ENCODE measurements at regions not wholly inside any gene's neighbourhood (a gene's known extent, or its start where the extent isn't known, plus 50 kb on each side); places are given as distances from the start of the nearest gene placed in this dataset.

DNA sequence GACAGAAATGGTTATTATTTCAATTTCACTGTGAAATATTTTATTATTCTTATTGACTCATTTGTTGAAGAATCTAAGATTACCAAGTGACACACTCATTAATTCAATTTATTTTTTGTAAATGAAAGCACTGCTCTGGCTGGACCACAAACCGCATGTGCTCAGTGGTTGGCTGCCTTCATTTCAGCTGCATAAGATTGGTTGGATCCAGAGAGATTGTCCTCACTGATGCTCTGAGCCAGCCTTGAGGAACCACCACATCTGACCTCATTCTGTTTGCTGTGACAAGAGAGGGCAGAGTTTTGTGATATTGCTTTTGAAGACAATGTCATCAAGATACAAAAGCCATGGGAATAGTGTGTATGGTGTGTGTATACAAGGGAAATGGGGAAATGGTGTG is 192.1 kb downstream of the CYRIA start:
- DNase-seq (no peak), ATAC-seq (no peak)
- ChIA-PET POLR2A (no interaction called here), CTCF (no interaction called here)
- H3K4me3 Mint-ChIP-seq = no peak overlapping the region
- peaks cover 0 to 2% (median 0%) of the 10 kb centered on the region in 7 donors for H3K4me1 Mint-ChIP-seq
- no peaks in the 10 kb centered on the region for H3K9me3 Mint-ChIP-seq
- intact Hi-C loops (cut with micrococcal nuclease) = no loop called here
- Histone ChIP-seq H3K4me1 (ENCODE audit: control insufficient read depth in 2 of 2, insufficient read depth in 2 of 2, low read length in 2 of 2) (no peaks in the 10 kb centered on the region), H3K27ac (ENCODE audit: low read depth, low read length) (no peak overlapping the region), H3K9me3 (ENCODE audit: control insufficient read depth in 2 of 3, low read length in 3 of 3) (no peaks in the 10 kb centered on the region), H3K4me3 (ENCODE audit: low read length) (no peak overlapping the region), H3K27me3 (ENCODE audit: control insufficient read depth in 2 of 2, insufficient read depth in 2 of 2, low read length in 2 of 2) (no peaks in the 10 kb centered on the region), H3K36me3 (ENCODE audit: control insufficient read depth in 2 of 3, insufficient read depth in 3 of 3, low read length in 3 of 3) (no peaks in the 10 kb centered on the region)
- H3K27me3 Mint-ChIP-seq = peaks cover 0 to 5% (median 4%) of the 10 kb centered on the region in 5 donors
- H3K27ac Mint-ChIP-seq = no peak overlapping the region
- H3K36me3 Mint-ChIP-seq = no peaks in the 10 kb centered on the region

- H3K4me3 Mint-ChIP-seq = no peak overlapping the region
- intact Hi-C loops (cut with micrococcal nuclease) = no loop called here
- H3K27ac Mint-ChIP-seq = no peak overlapping the region
- no peaks in the 10 kb centered on the region for H3K36me3 ChIP-seq (ENCODE audit: control insufficient read depth in 2 of 3, insufficient read depth in 3 of 3, low read length in 3 of 3)
- no peaks in the 10 kb centered on the region for H3K9me3 ChIP-seq (ENCODE audit: control insufficient read depth in 2 of 3, low read length in 3 of 3)
- CTCF ChIA-PET = no interaction called here
- no peaks in the 10 kb centered on the region for H3K9me3 Mint-ChIP-seq
- peaks cover 0 to 5% (median 2%) of the 10 kb centered on the region in 5 donors for H3K27me3 Mint-ChIP-seq
- no peaks in the 10 kb centered on the region for H3K27me3 ChIP-seq (ENCODE audit: control insufficient read depth in 2 of 2, insufficient read depth in 2 of 2, low read length in 2 of 2)
- ATAC-seq (no peak), DNase-seq (no peak)
- peaks cover 0 to 2% (median 0%) of the 10 kb centered on the region in 7 donors for H3K4me1 Mint-ChIP-seq
- H3K27ac ChIP-seq (ENCODE audit: low read depth, low read length) = no peak overlapping the region
- POLR2A ChIA-PET = no interaction called here
- H3K4me3 ChIP-seq (ENCODE audit: low read length) = no peak overlapping the region
- no peaks in the 10 kb centered on the region for H3K4me1 ChIP-seq (ENCODE audit: control insufficient read depth in 2 of 2, insufficient read depth in 2 of 2, low read length in 2 of 2)
- H3K36me3 Mint-ChIP-seq = no peaks in the 10 kb centered on the region
Measured at GRCh38 chr2:16470936-16471490, 194.6 kb downstream of the CYRIA start.

- intact Hi-C loops (cut with micrococcal nuclease) = no loop called here
- H3K4me3 Mint-ChIP-seq = no peak overlapping the region
- H3K27me3 Mint-ChIP-seq = peaks cover 4 to 28% (median 14%) of the 10 kb centered on the region in 5 donors
- no peak for DNase-seq
- peaks cover 0 to 2% (median 0%) of the 10 kb centered on the region in 7 donors for H3K4me1 Mint-ChIP-seq
- H3K9me3 ChIP-seq (ENCODE audit: control insufficient read depth in 2 of 3, low read length in 3 of 3) = no peaks in the 10 kb centered on the region
- no peak overlapping the region for H3K4me3 ChIP-seq (ENCODE audit: low read length)
- no peaks in the 10 kb centered on the region for H3K36me3 Mint-ChIP-seq
- no peak overlapping the region for H3K27ac Mint-ChIP-seq
- H3K36me3 ChIP-seq (ENCODE audit: control insufficient read depth in 2 of 3, insufficient read depth in 3 of 3, low read length in 3 of 3) = no peaks in the 10 kb centered on the region
- ChIA-PET CTCF (no interaction called here), POLR2A (no interaction called here)
- no peaks in the 10 kb centered on the region for H3K4me1 ChIP-seq (ENCODE audit: control insufficient read depth in 2 of 2, insufficient read depth in 2 of 2, low read length in 2 of 2)
- no peak for ATAC-seq
- H3K27me3 ChIP-seq (ENCODE audit: control insufficient read depth in 2 of 2, insufficient read depth in 2 of 2, low read length in 2 of 2) = no peaks in the 10 kb centered on the region
- no peaks in the 10 kb centered on the region for H3K9me3 Mint-ChIP-seq
- no peak overlapping the region for H3K27ac ChIP-seq (ENCODE audit: low read depth, low read length)
Measured at GRCh38 chr2:16466821-16467151, 198.8 kb downstream of the CYRIA start.

DNA sequence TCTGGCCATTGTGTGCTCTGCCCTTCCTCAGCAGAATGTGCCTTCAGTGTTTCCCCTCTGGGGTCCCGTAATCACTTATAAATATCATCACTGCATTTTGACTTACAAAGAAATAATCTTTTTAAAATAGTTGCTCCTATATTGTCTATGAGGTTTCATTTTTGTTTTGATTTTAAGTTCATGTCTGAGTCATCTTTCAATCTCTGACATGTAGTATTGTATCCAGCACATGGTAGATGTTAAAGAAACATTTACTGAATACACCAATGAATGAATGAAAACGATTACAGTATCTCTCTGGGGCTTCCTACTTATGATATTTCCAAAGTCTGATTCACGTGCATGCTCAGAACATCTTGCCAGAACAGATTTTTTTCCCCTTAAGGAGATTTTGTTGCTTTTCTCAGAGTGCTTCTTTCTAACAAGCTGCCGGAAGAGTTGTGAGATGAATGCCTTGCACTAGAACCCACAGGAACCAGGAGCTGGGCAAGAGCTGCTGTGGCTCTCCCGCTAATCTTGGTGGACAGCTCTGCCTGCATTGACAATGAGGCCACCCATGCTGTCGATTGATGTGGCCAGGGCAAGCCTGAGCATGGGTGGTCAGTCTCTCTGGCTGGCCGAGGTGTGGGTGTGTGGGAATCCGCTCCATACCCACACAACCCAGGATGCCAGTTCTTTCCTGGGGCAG is 199.4 kb downstream of the CYRIA start:
- Mint-ChIP-seq H3K27ac (no peak overlapping the region), H3K36me3 (no peaks in the 10 kb centered on the region), H3K9me3 (no peaks in the 10 kb centered on the region), H3K4me1 (peaks cover 0 to 2% (median 0%) of the 10 kb centered on the region in 7 donors), H3K4me3 (no peak overlapping the region), H3K27me3 (peaks cover 4 to 31% (median 14%) of the 10 kb centered on the region in 5 donors)
- H3K4me1 ChIP-seq (ENCODE audit: control insufficient read depth in 2 of 2, insufficient read depth in 2 of 2, low read length in 2 of 2) = no peaks in the 10 kb centered on the region
- H3K27ac ChIP-seq (ENCODE audit: low read depth, low read length) = no peak overlapping the region
- intact Hi-C loops (cut with micrococcal nuclease) = no loop called here
- POLR2A ChIA-PET = no interaction called here
- CTCF ChIA-PET = no interaction called here
- ATAC-seq = no peak
- H3K4me3 ChIP-seq (ENCODE audit: low read length) = no peak overlapping the region
- H3K27me3 ChIP-seq (ENCODE audit: control insufficient read depth in 2 of 2, insufficient read depth in 2 of 2, low read length in 2 of 2) = no peaks in the 10 kb centered on the region
- DNase-seq = no peak
- H3K36me3 ChIP-seq (ENCODE audit: control insufficient read depth in 2 of 3, insufficient read depth in 3 of 3, low read length in 3 of 3) = no peaks in the 10 kb centered on the region
- no peaks in the 10 kb centered on the region for H3K9me3 ChIP-seq (ENCODE audit: control insufficient read depth in 2 of 3, low read length in 3 of 3)

GRCh38 chr2:16464641-16465040 is 201.0 kb downstream of the CYRIA start:
- CTCF ChIA-PET = no interaction called here
- no peaks in the 10 kb centered on the region for H3K4me1 ChIP-seq (ENCODE audit: control insufficient read depth in 2 of 2, insufficient read depth in 2 of 2, low read length in 2 of 2)
- DNase-seq = no peak
- intact Hi-C loops (cut with micrococcal nuclease) = no loop called here
- H3K4me3 ChIP-seq (ENCODE audit: low read length) = no peak overlapping the region
- H3K27ac ChIP-seq (ENCODE audit: low read depth, low read length) = no peak overlapping the region
- Mint-ChIP-seq H3K4me3 (no peak overlapping the region), H3K9me3 (no peaks in the 10 kb centered on the region), H3K36me3 (no peaks in the 10 kb centered on the region), H3K27me3 (peaks cover 4 to 36% (median 23%) of the 10 kb centered on the region in 5 donors), H3K4me1 (no peaks in the 10 kb centered on the region), H3K27ac (no peak overlapping the region)
- POLR2A ChIA-PET = no interaction called here
- no peak for ATAC-seq
- H3K9me3 ChIP-seq (ENCODE audit: control insufficient read depth in 2 of 3, low read length in 3 of 3) = no peaks in the 10 kb centered on the region
- no peaks in the 10 kb centered on the region for H3K27me3 ChIP-seq (ENCODE audit: control insufficient read depth in 2 of 2, insufficient read depth in 2 of 2, low read length in 2 of 2)
- no peaks in the 10 kb centered on the region for H3K36me3 ChIP-seq (ENCODE audit: control insufficient read depth in 2 of 3, insufficient read depth in 3 of 3, low read length in 3 of 3)

- H3K9me3 Mint-ChIP-seq = peaks cover 0 to 3% (median 0%) of the 10 kb centered on the region in 11 donors
- no peak overlapping the region for H3K27ac Mint-ChIP-seq
- ATAC-seq (no peak), DNase-seq (no peak)
- Histone ChIP-seq H3K4me1 (ENCODE audit: control insufficient read depth in 2 of 2, insufficient read depth in 2 of 2, low read length in 2 of 2) (no peaks in the 10 kb centered on the region), H3K9me3 (ENCODE audit: control insufficient read depth in 2 of 3, low read length in 3 of 3) (no peaks in the 10 kb centered on the region), H3K36me3 (ENCODE audit: control insufficient read depth in 2 of 3, insufficient read depth in 3 of 3, low read length in 3 of 3) (no peaks in the 10 kb centered on the region), H3K27me3 (ENCODE audit: control insufficient read depth in 2 of 2, insufficient read depth in 2 of 2, low read length in 2 of 2) (no peaks in the 10 kb centered on the region), H3K4me3 (ENCODE audit: low read length) (no peak overlapping the region), H3K27ac (ENCODE audit: low read depth, low read length) (no peak overlapping the region)
- H3K4me3 Mint-ChIP-seq = no peak overlapping the region
- peaks cover 4 to 47% (median 32%) of the 10 kb centered on the region in 5 donors for H3K27me3 Mint-ChIP-seq
- no peaks in the 10 kb centered on the region for H3K36me3 Mint-ChIP-seq
- intact Hi-C loops (cut with micrococcal nuclease) = no loop called here
- ChIA-PET CTCF (no interaction called here), POLR2A (no interaction called here)
- H3K4me1 Mint-ChIP-seq = no peaks in the 10 kb centered on the region
Measured at GRCh38 chr2:16462958-16463357, 202.7 kb downstream of the CYRIA start.

- no peak overlapping the region for H3K4me3 ChIP-seq (ENCODE audit: low read length)
- no peak overlapping the region for H3K27ac ChIP-seq (ENCODE audit: low read depth, low read length)
- Mint-ChIP-seq H3K4me1 (no peaks in the 10 kb centered on the region), H3K27me3 (peaks cover 4 to 47% (median 34%) of the 10 kb centered on the region in 5 donors), H3K9me3 (peaks cover 0 to 4% (median 0%) of the 10 kb centered on the region in 11 donors), H3K36me3 (no peaks in the 10 kb centered on the region), H3K4me3 (no peak overlapping the region), H3K27ac (no peak overlapping the region)
- no peaks in the 10 kb centered on the region for H3K36me3 ChIP-seq (ENCODE audit: control insufficient read depth in 2 of 3, insufficient read depth in 3 of 3, low read length in 3 of 3)
- intact Hi-C loops (cut with micrococcal nuclease) = no loop called here
- CTCF ChIA-PET = no interaction called here
- no peaks in the 10 kb centered on the region for H3K27me3 ChIP-seq (ENCODE audit: control insufficient read depth in 2 of 2, insufficient read depth in 2 of 2, low read length in 2 of 2)
- no peak for DNase-seq
- no peak for ATAC-seq
- POLR2A ChIA-PET = no interaction called here
- no peaks in the 10 kb centered on the region for H3K4me1 ChIP-seq (ENCODE audit: control insufficient read depth in 2 of 2, insufficient read depth in 2 of 2, low read length in 2 of 2)
- H3K9me3 ChIP-seq (ENCODE audit: control insufficient read depth in 2 of 3, low read length in 3 of 3) = no peaks in the 10 kb centered on the region
Measured at GRCh38 chr2:16461672-16462071, 204.0 kb downstream of the CYRIA start.

Measured in naive thymus-derived CD4-positive, alpha-beta T cell (primary cell).